Activated T-cell treated with anti-CD3 and anti-CD28 coated beads, Interleukin-2, amount 50 U/mL, for 72 hours (primary cell): ENCODE measurements at regions not wholly inside any gene's neighbourhood (a gene's known extent, or its start where the extent isn't known, plus 50 kb on each side); places are given as distances from the start of the nearest gene placed in this dataset.
"Not testable (repeated sequence)": the region's sequence is repeated elsewhere in the genome, so short reads cannot be mapped to it uniquely, and the experiment has no call there.

ENCODE experiments used
- ATAC-seq, 2 donors: fragments of 150-1000 bp; cut with Tn5 transposase; replicated peaks in 1 of 2; 2 replicates each; pipeline ENCODE4 v1.10.0; 2021; ENCODE audit warnings: moderate library complexity in 2 of 2, mild to moderate bottlenecking in 1 of 2
- DNase-seq, 2 donors: peaks; one replicate each; pipeline ENCODE4 v3.0.0; 2021 to 2022; ENCODE audit warnings: mixed read lengths in 1 of 2
- H3K27ac Mint-ChIP-seq: one replicate; pipeline ENCODE4 v1.8.0; 2022; ENCODE audit warnings: mild to moderate bottlenecking, moderate library complexity, mixed read lengths
- H3K27me3 Mint-ChIP-seq: one replicate; pipeline ENCODE4 v1.8.0; 2022; ENCODE audit warnings: low read depth, mixed read lengths
- H3K36me3 Mint-ChIP-seq, 2 donors: one replicate each; pipeline ENCODE4 v1.8.0; 2022; ENCODE audit warnings: mixed read lengths in 2 of 2, mild to moderate bottlenecking in 1 of 2; ENCODE audit not compliant: insufficient read depth in 2 of 2
- H3K4me1 Mint-ChIP-seq: one replicate; pipeline ENCODE4 v1.8.0; 2022; ENCODE audit warnings: low read depth, mixed read lengths
- H3K4me3 Mint-ChIP-seq, 2 donors: one replicate each; pipeline ENCODE4 v1.8.0; 2022; ENCODE audit warnings: mild to moderate bottlenecking in 2 of 2, mixed read lengths in 2 of 2, moderate library complexity in 2 of 2
- H3K9me3 Mint-ChIP-seq, 2 donors: one replicate each; pipeline ENCODE4 v1.8.0; 2022; ENCODE audit warnings: mixed read lengths in 2 of 2

DNA sequence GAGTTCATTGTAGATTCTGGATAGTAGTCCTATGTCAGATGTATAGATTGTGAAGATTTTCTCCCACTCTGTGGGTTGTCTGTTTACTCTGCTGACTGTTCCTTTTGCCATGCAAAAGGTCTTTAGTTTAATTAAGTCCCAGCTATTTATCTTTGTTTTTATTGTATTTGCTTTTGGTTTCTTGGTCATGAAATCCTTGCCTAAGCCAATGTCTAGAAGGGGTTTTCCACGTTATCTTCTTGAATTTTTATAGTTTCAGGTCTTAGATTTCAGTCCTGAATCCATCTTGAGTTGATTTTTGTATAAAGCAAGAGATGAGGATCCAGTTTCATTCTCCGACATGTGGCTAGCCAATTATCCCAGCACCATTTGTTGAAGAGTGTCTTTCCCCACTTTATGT is 262.1 kb upstream of the TMC3 start:
- not testable (repeated sequence) for H3K27me3 Mint-ChIP-seq, ATAC-seq, DNase-seq, H3K9me3 Mint-ChIP-seq, H3K36me3 Mint-ChIP-seq, H3K27ac Mint-ChIP-seq, H3K4me3 Mint-ChIP-seq, H3K4me1 Mint-ChIP-seq

GRCh38 chr15:81633889-81634288 is 259.9 kb upstream of the TMC3 start:
- no peaks in the 10 kb centered on the region for H3K27me3 Mint-ChIP-seq
- no peak for ATAC-seq
- H3K4me1 Mint-ChIP-seq, result no peaks in the 10 kb centered on the region
- H3K4me3 Mint-ChIP-seq, result no peak overlapping the region
- no peaks in the 10 kb centered on the region for H3K9me3 Mint-ChIP-seq
- no peaks in the 10 kb centered on the region for H3K36me3 Mint-ChIP-seq
- H3K27ac Mint-ChIP-seq, result no peak overlapping the region
- DNase-seq, result no peak

GRCh38 chr15:81625896-81626295 is 251.9 kb upstream of the TMC3 start:
- DNase-seq, result no peak
- H3K4me1 Mint-ChIP-seq, result no peaks in the 10 kb centered on the region
- H3K36me3 Mint-ChIP-seq, result peaks cover 0 to 1% of the 10 kb centered on the region in 2 donors
- H3K4me3 Mint-ChIP-seq, result no peak overlapping the region
- ATAC-seq, result no peak
- no peaks in the 10 kb centered on the region for H3K9me3 Mint-ChIP-seq
- no peak overlapping the region for H3K27ac Mint-ChIP-seq
- H3K27me3 Mint-ChIP-seq, result peaks cover 18% of the 10 kb centered on the region

DNA sequence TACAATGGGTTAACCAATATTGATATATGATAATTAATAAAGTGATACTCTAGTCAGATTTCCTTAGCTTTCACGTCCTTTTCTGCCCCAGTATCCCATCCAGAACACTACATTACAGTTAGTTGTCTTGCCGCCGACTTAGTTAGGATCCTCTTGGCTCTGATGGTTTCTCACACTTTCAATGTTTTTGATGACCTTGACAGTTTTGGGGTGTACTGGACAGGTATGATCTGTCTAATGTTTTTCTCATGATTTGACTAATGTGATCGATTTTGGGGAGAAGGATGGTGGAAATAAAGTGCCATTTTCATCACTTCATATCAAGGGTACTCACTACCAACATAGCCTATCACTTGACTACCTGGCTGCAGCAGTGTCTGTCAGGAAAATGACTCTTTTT is 245.0 kb upstream of the TMC3 start:
- H3K27ac Mint-ChIP-seq, result no peak overlapping the region
- H3K9me3 Mint-ChIP-seq, result no peaks in the 10 kb centered on the region
- no peaks in the 10 kb centered on the region for H3K4me1 Mint-ChIP-seq
- DNase-seq (no peak), ATAC-seq (no peak)
- H3K4me3 Mint-ChIP-seq, result no peak overlapping the region
- no peaks in the 10 kb centered on the region for H3K36me3 Mint-ChIP-seq
- H3K27me3 Mint-ChIP-seq, result no peaks in the 10 kb centered on the region

- H3K4me1 Mint-ChIP-seq, result no peaks in the 10 kb centered on the region
These were observed 238.6 kb upstream of the TMC3 start for GRCh38 chr15:81612631-81613030.

GRCh38 chr15:81611679-81612078 is 237.7 kb upstream of the TMC3 start:
- no peaks in the 10 kb centered on the region for H3K36me3 Mint-ChIP-seq
- peaks cover 6% of the 10 kb centered on the region for H3K27me3 Mint-ChIP-seq
- H3K4me3 Mint-ChIP-seq, result no peak overlapping the region
- DNase-seq (no peak), ATAC-seq (no peak)
- no peaks in the 10 kb centered on the region for H3K9me3 Mint-ChIP-seq
- no peak overlapping the region for H3K27ac Mint-ChIP-seq
- H3K4me1 Mint-ChIP-seq, result no peaks in the 10 kb centered on the region

More at GRCh38 chr15:81612631-81613030, 238.6 kb upstream of the TMC3 start:
- H3K4me3 Mint-ChIP-seq, result no peak overlapping the region
- H3K9me3 Mint-ChIP-seq, result no peaks in the 10 kb centered on the region
- H3K27ac Mint-ChIP-seq, result no peak overlapping the region
- ATAC-seq (no peak), DNase-seq (no peak)
- H3K27me3 Mint-ChIP-seq, result peaks cover 6% of the 10 kb centered on the region
- no peaks in the 10 kb centered on the region for H3K36me3 Mint-ChIP-seq

- Mint-ChIP-seq H3K27me3 (peaks cover 6% of the 10 kb centered on the region), H3K36me3 (no peaks in the 10 kb centered on the region), H3K27ac (no peak overlapping the region), H3K4me1 (no peaks in the 10 kb centered on the region), H3K4me3 (no peak overlapping the region), H3K9me3 (no peaks in the 10 kb centered on the region)
- ATAC-seq, result no peak
- no peak for DNase-seq
These were observed 234.4 kb upstream of the TMC3 start for GRCh38 chr15:81608309-81608829.

- peaks cover 4 to 13% of the 10 kb centered on the region in 2 donors for H3K9me3 Mint-ChIP-seq
- no peaks in the 10 kb centered on the region for H3K4me1 Mint-ChIP-seq
- no peaks in the 10 kb centered on the region for H3K27me3 Mint-ChIP-seq
- DNase-seq (no peak), ATAC-seq (no peak)
- H3K4me3 Mint-ChIP-seq, result no peak overlapping the region
- peaks cover 7% of the 10 kb centered on the region in 2 donors for H3K36me3 Mint-ChIP-seq
- no peak overlapping the region for H3K27ac Mint-ChIP-seq
These were observed 230.7 kb upstream of the TMC3 start for GRCh38 chr15:81604713-81605112.

- peaks cover 7 to 8% of the 10 kb centered on the region in 2 donors for H3K36me3 Mint-ChIP-seq
- H3K4me1 Mint-ChIP-seq, result no peaks in the 10 kb centered on the region
- DNase-seq (no peak), ATAC-seq (no peak)
- no peak overlapping the region for H3K27ac Mint-ChIP-seq
- H3K4me3 Mint-ChIP-seq, result no peak overlapping the region
- peaks cover 6 to 10% of the 10 kb centered on the region in 2 donors for H3K9me3 Mint-ChIP-seq
- no peaks in the 10 kb centered on the region for H3K27me3 Mint-ChIP-seq
These were observed 222.3 kb upstream of the TMC3 start for GRCh38 chr15:81596159-81596865.

DNA sequence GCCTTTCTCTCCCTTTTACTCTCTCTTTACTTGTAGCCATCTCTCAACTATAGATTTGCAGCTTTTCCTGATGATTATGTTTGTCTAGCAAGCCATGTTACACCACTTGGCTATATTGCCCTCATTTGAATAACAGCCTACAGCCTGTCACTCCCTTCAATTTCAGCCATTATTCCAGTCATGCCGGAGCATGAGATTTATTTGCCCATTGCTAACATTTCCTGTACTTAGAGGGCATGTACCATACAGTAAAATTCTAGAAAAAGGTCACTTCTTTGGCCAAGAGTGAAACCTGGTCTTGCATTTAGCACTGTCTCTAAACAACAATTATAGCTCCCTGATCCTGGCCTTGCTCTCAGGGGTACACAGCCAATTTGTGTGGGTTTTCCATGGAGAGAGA is 221.7 kb upstream of the TMC3 start:
- peaks cover 7% of the 10 kb centered on the region in 2 donors for H3K36me3 Mint-ChIP-seq
- no peak overlapping the region for H3K4me3 Mint-ChIP-seq
- no peak for DNase-seq
- peaks cover 5 to 8% of the 10 kb centered on the region in 2 donors for H3K9me3 Mint-ChIP-seq
- H3K27ac Mint-ChIP-seq, result no peak overlapping the region
- no peaks in the 10 kb centered on the region for H3K27me3 Mint-ChIP-seq
- no peaks in the 10 kb centered on the region for H3K4me1 Mint-ChIP-seq
- ATAC-seq, result no peak

DNA sequence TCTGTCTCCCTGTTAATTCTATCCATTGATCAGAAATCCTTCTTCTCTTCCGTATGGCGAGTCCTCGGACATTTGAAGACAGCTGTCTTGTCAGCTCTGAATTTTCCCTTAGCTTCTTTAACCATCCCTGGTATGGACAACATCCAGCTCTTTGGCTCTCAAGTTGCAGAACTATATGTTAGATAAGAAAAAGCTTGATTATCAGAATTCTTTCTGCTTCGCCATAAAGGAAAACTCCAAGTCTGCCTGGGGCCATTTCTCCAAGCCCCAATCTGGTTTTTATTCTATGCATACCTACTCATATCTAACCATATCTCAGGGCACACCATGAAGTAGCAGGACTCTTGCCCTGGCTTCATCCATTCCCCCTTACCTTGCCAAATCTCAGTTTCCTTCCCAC is 215.7 kb upstream of the TMC3 start:
- Mint-ChIP-seq H3K9me3 (no peaks in the 10 kb centered on the region), H3K36me3 (no peaks in the 10 kb centered on the region), H3K4me1 (no peaks in the 10 kb centered on the region), H3K27me3 (no peaks in the 10 kb centered on the region), H3K27ac (no peak overlapping the region), H3K4me3 (no peak overlapping the region)
- no peak for ATAC-seq
- DNase-seq, result no peak

DNA sequence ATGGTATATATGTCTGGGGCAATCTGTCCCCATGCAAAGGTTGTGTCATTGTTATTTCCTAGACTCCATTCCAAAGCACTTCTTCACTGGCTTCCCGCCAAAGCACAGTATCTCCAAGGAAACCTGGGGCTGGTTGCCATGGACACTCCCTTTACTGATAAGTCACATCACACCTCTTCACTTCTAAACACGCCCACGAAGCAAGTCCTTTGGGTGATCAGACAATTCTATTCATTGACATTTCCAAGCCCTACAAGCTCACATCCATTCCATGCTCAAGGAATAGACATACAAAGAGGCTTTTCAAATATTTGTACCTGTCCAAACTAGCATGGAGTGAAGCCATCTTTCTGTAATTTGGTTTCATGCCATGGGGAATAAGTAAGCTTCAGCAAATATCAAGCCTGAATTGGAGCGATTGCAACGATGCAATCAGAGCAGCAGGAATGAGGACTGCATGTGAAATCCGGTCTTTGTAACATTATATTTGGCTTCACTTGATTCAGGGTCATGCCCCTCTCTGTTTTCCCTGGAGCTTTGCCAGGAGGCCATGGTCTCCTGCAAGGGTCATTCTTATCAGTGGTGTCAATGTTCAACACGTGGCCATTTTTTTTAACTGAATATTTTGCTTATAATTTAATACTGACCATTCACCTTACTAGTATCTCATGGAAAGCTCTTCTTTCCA is 201.6 kb upstream of the TMC3 start:
- no peaks in the 10 kb centered on the region for H3K4me1 Mint-ChIP-seq
- no peaks in the 10 kb centered on the region for H3K9me3 Mint-ChIP-seq
- no peak overlapping the region for H3K4me3 Mint-ChIP-seq
- DNase-seq (no peak), ATAC-seq (no peak)
- no peak overlapping the region for H3K27ac Mint-ChIP-seq
- no peaks in the 10 kb centered on the region for H3K36me3 Mint-ChIP-seq
- H3K27me3 Mint-ChIP-seq, result peaks cover 2% of the 10 kb centered on the region

DNA sequence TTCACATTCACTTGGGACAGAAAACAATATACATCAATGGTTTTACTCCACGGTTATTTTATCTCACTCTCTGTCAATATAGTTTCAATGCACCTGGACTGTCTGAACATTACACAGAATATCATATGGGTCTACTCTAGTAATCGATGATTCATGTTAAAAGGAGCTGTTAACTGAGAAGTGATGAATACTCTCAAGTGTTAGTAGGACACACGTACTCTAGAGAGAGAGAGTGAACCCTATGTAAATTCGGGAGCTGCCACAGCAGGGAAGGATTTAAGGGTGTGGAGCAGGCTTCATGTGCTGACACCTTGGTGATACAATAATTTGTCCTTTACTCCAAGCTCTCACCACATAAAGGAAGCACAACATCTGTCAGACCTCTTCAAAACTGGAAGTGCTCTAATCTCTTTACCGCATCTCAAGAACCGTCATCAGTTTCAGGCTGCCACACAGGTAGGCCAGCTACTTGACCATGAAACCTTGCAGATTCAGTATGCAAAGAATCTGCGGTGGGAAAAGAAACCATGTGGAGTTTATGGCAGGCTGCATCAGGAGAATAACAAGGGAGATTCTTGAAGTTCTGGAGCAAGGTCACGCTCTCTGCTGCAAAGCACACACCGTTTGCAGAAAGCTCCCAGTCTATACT is 199.2 kb upstream of the TMC3 start:
- no peak overlapping the region for H3K27ac Mint-ChIP-seq
- ATAC-seq, result no peak

More for the DNA sequence above, 199.2 kb upstream of the TMC3 start:
- H3K4me3 Mint-ChIP-seq, result no peak overlapping the region
- H3K27me3 Mint-ChIP-seq, result peaks cover 7% of the 10 kb centered on the region
- H3K9me3 Mint-ChIP-seq, result no peaks in the 10 kb centered on the region
- no peaks in the 10 kb centered on the region for H3K36me3 Mint-ChIP-seq
- no peak for DNase-seq
- no peaks in the 10 kb centered on the region for H3K4me1 Mint-ChIP-seq
